CD14-positive monocyte (primary cell): ENCODE measurements at regions not wholly inside any gene's neighbourhood (a gene's known extent, or its start where the extent isn't known, plus 50 kb on each side); places are given as distances from the start of the nearest gene placed in this dataset.

Experiments
- DNase-seq, 3 donors: peaks; one replicate each; pipeline ENCODE4 v3.0.0-alpha.2; 2011 to 2022
- H2AFZ ChIP-seq: 2 replicates; pipeline ENCODE4 v1.6.0; 2012; ENCODE audit warnings: mild to moderate bottlenecking, low read depth, low read length, inconsistent platforms; ENCODE audit not compliant: insufficient read depth, poor library complexity, severe bottlenecking
- H3K27ac ChIP-seq, 2 donors: 1 replicate in 1 of 2; 2 replicates in 1 of 2; pipeline ENCODE4 v1.5.1; 2012 to 2013; ENCODE audit warnings: low read length in 2 of 2, control low read depth in 1 of 2, inconsistent platforms in 1 of 2, low read depth in 1 of 2, mild to moderate bottlenecking in 1 of 2
- H3K27me3 ChIP-seq, 2 donors: one replicate each; pipeline versions ENCODE4 v1.6.0 to v1.6.1; 2011 to 2013; ENCODE audit warnings: low read length in 2 of 2; ENCODE audit not compliant: control insufficient read depth in 2 of 2, insufficient read depth in 2 of 2
- H3K36me3 ChIP-seq, 2 donors: replicated peaks in 1 of 2; 1 replicate in 1 of 2; 2 replicates in 1 of 2; pipeline versions ENCODE4 v1.5.1 to v1.6.1; 2012 to 2013; ENCODE audit warnings: low read length in 2 of 2, control low read depth in 1 of 2, inconsistent platforms in 1 of 2, mild to moderate bottlenecking in 1 of 2; ENCODE audit not compliant: insufficient read depth in 2 of 2, control insufficient read depth in 1 of 2
- H3K4me1 ChIP-seq, 2 donors: 1 replicate in 1 of 2; 2 replicates in 1 of 2; pipeline versions ENCODE4 v1.5.1 to v1.6.1; 2012 to 2013; ENCODE audit warnings: low read length in 2 of 2, control low read depth in 1 of 2, inconsistent platforms in 1 of 2, mild to moderate bottlenecking in 1 of 2, moderate library complexity in 1 of 2; ENCODE audit not compliant: insufficient read depth in 2 of 2, control insufficient read depth in 1 of 2
- H3K4me2 ChIP-seq: replicated peaks from 2 replicates; pipeline ENCODE3; 2012; ENCODE audit warnings: low read length, moderate library complexity, mild to moderate bottlenecking; ENCODE audit not compliant: poor library complexity, severe bottlenecking; ENCODE audit errors: extremely low read depth
- H3K4me3 ChIP-seq, 3 experiments: fragments of 200-600 bp in 1 of 3; sonication (generic) in 1 of 3; replicated peaks in 1 of 3; 1 replicate in 2 of 3; 2 replicates in 1 of 3; pipeline ENCODE4 v1.5.1; 2011 to 2013; ENCODE audit warnings: low read length in 3 of 3, mild to moderate bottlenecking in 3 of 3, control low read depth in 2 of 3, low read depth in 2 of 3, inconsistent platforms in 1 of 3, moderate library complexity in 1 of 3
- H3K79me2 ChIP-seq: 2 replicates; pipeline ENCODE4 v1.6.0; 2012; ENCODE audit warnings: mild to moderate bottlenecking, control low read depth, inconsistent platforms, low read length, moderate library complexity; ENCODE audit not compliant: insufficient read depth
- H3K9ac ChIP-seq: 2 replicates; pipeline ENCODE4 v1.6.0; 2017; ENCODE audit warnings: low read length, mild to moderate bottlenecking; ENCODE audit not compliant: insufficient read depth, poor library complexity, severe bottlenecking
- H3K9me3 ChIP-seq, 2 donors: replicated peaks in 1 of 2; 1 replicate in 1 of 2; 2 replicates in 1 of 2; pipeline versions ENCODE4 v1.5.1 to v1.6.1; 2012 to 2013; ENCODE audit warnings: low read length in 2 of 2, control low read depth in 1 of 2; ENCODE audit not compliant: control insufficient read depth in 1 of 2, insufficient read depth in 1 of 2
- H4K20me1 ChIP-seq: 2 replicates; pipeline ENCODE4 v1.6.0; 2012; ENCODE audit warnings: mild to moderate bottlenecking, low read length, control low read depth, moderate library complexity; ENCODE audit not compliant: insufficient read depth
- H3K27ac Mint-ChIP-seq, 7 donors: one replicate each; pipeline ENCODE4 v1.8.0; 2020; ENCODE audit warnings: mild to moderate bottlenecking in 7 of 7, mixed read lengths in 7 of 7, moderate library complexity in 6 of 7, inconsistent platforms in 2 of 7
- H3K27me3 Mint-ChIP-seq, 3 donors: one replicate each; pipeline ENCODE4 v1.8.0; 2021 to 2022; ENCODE audit warnings: low read depth in 3 of 3, mild to moderate bottlenecking in 3 of 3, mixed read lengths in 3 of 3, moderate library complexity in 3 of 3, inconsistent platforms in 1 of 3
- H3K36me3 Mint-ChIP-seq, 2 donors: one replicate each; pipeline ENCODE4 v1.8.0; 2020; ENCODE audit warnings: mixed read lengths in 2 of 2, inconsistent platforms in 1 of 2, mild to moderate bottlenecking in 1 of 2
- H3K4me1 Mint-ChIP-seq: one replicate; pipeline ENCODE4 v1.8.0; 2020; ENCODE audit warnings: mild to moderate bottlenecking, mixed read lengths
- H3K4me3 Mint-ChIP-seq, 2 donors: one replicate each; pipeline ENCODE4 v1.8.0; 2020; ENCODE audit warnings: mild to moderate bottlenecking in 2 of 2, mixed read lengths in 2 of 2, moderate library complexity in 1 of 2
- H3K9me3 Mint-ChIP-seq, 7 donors: one replicate each; pipeline ENCODE4 v1.8.0; 2020 to 2022; ENCODE audit warnings: mixed read lengths in 7 of 7, mild to moderate bottlenecking in 6 of 7, moderate library complexity in 6 of 7, inconsistent platforms in 2 of 7
- WGBS: methylation state at CpG from one replicate; pipeline ENCODE4 v1.1.5; 2013; ENCODE audit warnings: missing lambda C conversion rate; ENCODE audit not compliant: insufficient coverage; 5-methylcytosine and 5-hydroxymethylcytosine counted together
- intact Hi-C, 2 donors: fragments of 100-400 bp; cut with micrococcal nuclease; formaldehyde crosslinking; loops; one replicate each; pipeline versions ENCODE4 v1.15.0 to v1.15.1; 2023
- TF ChIP-seq, protein P1 (sequence below): fragments of 200-600 bp; IDR thresholded peaks from one replicate; pipeline ENCODE4 v1.8.0; 2022; ENCODE audit warnings: antibody characterized with exemption, mild to moderate bottlenecking

DNA sequence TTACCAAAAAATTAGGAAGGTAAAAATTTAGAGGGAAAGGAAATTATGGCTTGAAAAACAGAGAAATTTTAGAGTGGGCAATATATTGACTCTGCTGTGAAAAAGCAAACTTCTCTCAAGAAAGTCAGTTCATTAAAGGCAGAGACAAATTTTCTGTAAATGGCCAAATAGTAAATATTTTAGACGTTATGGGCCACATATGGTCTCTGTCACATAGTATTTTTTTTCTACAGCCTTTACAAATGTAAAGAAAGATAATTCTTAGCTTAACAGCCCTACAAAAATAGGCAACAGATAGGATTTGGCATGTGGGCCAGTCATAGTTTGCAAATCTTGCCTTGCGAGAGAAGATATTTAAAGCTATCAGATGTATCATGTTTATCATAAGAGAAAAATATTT is 1750.4 kb downstream of the SUCLG1 start:
- TF ChIP-seq, protein P1, sequence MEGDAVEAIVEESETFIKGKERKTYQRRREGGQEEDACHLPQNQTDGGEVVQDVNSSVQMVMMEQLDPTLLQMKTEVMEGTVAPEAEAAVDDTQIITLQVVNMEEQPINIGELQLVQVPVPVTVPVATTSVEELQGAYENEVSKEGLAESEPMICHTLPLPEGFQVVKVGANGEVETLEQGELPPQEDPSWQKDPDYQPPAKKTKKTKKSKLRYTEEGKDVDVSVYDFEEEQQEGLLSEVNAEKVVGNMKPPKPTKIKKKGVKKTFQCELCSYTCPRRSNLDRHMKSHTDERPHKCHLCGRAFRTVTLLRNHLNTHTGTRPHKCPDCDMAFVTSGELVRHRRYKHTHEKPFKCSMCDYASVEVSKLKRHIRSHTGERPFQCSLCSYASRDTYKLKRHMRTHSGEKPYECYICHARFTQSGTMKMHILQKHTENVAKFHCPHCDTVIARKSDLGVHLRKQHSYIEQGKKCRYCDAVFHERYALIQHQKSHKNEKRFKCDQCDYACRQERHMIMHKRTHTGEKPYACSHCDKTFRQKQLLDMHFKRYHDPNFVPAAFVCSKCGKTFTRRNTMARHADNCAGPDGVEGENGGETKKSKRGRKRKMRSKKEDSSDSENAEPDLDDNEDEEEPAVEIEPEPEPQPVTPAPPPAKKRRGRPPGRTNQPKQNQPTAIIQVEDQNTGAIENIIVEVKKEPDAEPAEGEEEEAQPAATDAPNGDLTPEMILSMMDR: no peak
- Histone ChIP-seq H3K4me1 (no peaks in the 10 kb centered on the region), H2AFZ (no peak overlapping the region), H3K4me2 (no peak overlapping the region), H3K27me3 (no peaks in the 10 kb centered on the region), H3K4me3 (no peak overlapping the region), H4K20me1 (no peaks in the 10 kb centered on the region), H3K27ac (no peak overlapping the region), H3K9me3 (no peaks in the 10 kb centered on the region), H3K79me2 (no peaks in the 10 kb centered on the region), H3K9ac (no peak overlapping the region), H3K36me3 (no peaks in the 10 kb centered on the region)
- no peaks in the 10 kb centered on the region for H3K27me3 Mint-ChIP-seq
- no peaks in the 10 kb centered on the region for H3K4me1 Mint-ChIP-seq
- no peaks in the 10 kb centered on the region for H3K36me3 Mint-ChIP-seq
- no peak overlapping the region for H3K27ac Mint-ChIP-seq
- WGBS: no CpG with 5 or more reads among the region's 2 CpGs
- peaks cover 0 to 5% (median 3%) of the 10 kb centered on the region in 7 donors for H3K9me3 Mint-ChIP-seq
- intact Hi-C loops: no loop called here
- H3K4me3 Mint-ChIP-seq: no peak overlapping the region
- DNase-seq: no peak

DNA sequence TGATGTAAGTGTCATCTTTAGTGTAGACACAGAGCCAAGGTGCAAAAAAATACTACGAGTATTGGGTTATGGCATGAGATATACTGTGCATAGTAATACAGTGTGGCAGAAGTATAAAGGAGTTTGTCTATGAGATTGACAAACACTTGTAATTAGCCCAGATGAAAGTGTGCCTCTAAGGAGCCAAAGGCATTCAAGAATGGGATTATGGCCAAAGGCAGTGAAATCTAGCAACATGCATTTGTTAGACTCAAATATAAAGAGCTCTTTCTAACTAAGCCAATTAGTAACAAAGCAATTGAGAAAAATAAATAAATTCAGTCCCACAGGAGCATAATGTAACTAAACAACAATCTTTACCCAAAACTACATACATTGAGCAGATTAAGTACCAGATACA is 1761.8 kb downstream of the SUCLG1 start:
- H3K4me1 ChIP-seq: no peaks in the 10 kb centered on the region
- no peak for DNase-seq
- TF ChIP-seq, protein P1: no peak
- H3K4me3 Mint-ChIP-seq: no peak overlapping the region
- no peaks in the 10 kb centered on the region for H3K27me3 ChIP-seq
- no peaks in the 10 kb centered on the region for H3K79me2 ChIP-seq
- H3K27ac ChIP-seq: no peak overlapping the region
- H3K27me3 Mint-ChIP-seq: no peaks in the 10 kb centered on the region
- H2AFZ ChIP-seq: no peak overlapping the region
- no peaks in the 10 kb centered on the region for H3K36me3 Mint-ChIP-seq
- no peaks in the 10 kb centered on the region for H3K4me1 Mint-ChIP-seq
- no peak overlapping the region for H3K4me3 ChIP-seq
- H3K27ac Mint-ChIP-seq: no peak overlapping the region
- H3K9me3 ChIP-seq: peaks cover 0 to 4% of the 10 kb centered on the region in 2 donors
- no peak overlapping the region for H3K9ac ChIP-seq
- no peaks in the 10 kb centered on the region for H4K20me1 ChIP-seq
- no peak overlapping the region for H3K4me2 ChIP-seq
- WGBS: no CpG with 5 or more reads among the region's 1 CpG
- peaks cover 0 to 8% (median 0%) of the 10 kb centered on the region in 7 donors for H3K9me3 Mint-ChIP-seq
- intact Hi-C loops: no loop called here
- no peaks in the 10 kb centered on the region for H3K36me3 ChIP-seq
